HG03565 (cell line): ENCODE measurements at regions not wholly inside any gene's neighbourhood (a gene's known extent, or its start where the extent isn't known, plus 50 kb on each side); places are given as distances from the start of the nearest gene placed in this dataset.
"Not testable (repeated sequence)": the region's sequence is repeated elsewhere in the genome, so short reads cannot be mapped to it uniquely, and the experiment has no call there.

Experiments used
- ATAC-seq: cut with Tn5 transposase; IDR thresholded peaks from one replicate; pipeline ENCODE4 v1.9.1; 2021; ENCODE audit warnings: mild to moderate bottlenecking, moderate library complexity; ENCODE audit not compliant: unreplicated experiment

DNA sequence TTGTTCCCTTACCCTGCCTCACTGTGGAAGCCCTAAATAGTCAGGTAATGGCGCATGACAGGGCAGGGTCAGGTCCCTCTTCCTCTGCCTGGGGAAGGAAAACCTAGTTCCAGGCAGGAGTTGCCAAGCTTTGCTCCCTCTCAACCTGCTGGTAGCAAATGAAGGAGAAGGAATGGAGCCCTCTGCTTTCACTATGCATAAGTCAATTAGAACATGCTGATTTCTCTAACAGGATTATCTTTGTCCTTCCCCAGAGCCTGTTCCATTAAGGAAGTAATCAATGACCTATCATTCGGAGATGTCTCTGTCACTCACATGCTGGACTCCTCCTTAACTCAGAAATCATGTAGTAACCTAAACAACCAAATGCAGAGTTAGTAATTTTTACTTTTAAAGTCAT, 161.8 kb upstream of the NFIA start:
- no peak for ATAC-seq

- no peak for ATAC-seq
These were observed 163.5 kb upstream of the NFIA start for GRCh38 chr1:60918867-60919266.

DNA sequence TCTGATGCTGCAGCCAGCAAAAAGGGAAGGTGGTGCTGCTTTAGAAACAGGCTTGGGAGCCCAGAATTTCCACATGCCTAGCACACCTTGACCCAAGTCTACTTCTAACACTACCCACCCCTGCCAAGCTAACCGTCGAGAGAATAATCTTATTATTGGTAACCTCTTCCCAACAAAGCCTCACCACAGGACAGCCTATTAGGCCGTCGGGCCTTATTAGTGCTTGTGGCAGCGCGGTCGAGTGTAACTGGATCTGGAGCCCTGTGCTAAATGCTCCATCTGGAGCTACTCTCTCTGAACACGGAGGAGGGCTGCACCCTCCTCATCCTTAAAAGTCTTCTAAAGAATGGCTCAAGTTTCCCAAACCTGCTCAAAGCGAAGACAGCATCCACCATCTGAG, 165.5 kb upstream of the NFIA start:
- ATAC-seq = no peak

DNA sequence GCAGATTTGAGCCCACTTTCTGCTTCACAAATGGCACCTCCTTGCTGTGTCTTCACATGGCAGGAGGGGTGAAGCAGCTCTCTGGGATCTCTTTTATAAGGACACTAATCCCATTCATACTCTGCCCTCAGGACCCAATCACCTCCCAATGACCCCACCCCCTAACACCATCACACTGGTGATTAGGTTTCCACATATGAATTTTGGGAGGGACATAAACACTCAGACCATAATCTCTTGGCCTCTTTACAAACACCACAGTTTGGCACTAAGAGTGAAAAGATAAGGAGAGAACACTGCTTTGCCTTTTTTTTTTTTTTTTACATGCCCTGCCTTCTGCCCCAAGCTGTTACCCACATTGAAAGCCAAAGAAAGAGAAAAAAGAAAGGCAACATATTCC, 166.2 kb upstream of the NFIA start:
- no peak for ATAC-seq

DNA sequence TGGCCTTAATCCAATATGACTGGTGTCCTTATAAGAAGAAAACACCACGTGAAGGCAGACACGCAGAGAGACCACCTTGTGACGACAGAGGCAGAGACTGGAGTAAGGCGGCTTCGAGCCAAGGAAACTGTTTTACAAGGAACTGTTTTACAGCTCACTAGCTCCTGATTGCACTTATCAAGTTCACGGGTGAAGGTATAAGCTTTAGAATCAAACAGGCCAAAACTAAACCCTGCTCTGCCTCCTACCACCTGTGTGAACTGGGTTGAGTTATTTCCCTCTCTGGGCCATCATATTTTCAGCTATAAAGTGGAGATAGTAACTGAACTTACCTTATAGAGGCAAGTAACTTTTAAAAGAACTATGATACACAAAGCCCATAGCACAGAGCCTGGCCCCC, 166.9 kb upstream of the NFIA start:
- ATAC-seq = no peak

DNA sequence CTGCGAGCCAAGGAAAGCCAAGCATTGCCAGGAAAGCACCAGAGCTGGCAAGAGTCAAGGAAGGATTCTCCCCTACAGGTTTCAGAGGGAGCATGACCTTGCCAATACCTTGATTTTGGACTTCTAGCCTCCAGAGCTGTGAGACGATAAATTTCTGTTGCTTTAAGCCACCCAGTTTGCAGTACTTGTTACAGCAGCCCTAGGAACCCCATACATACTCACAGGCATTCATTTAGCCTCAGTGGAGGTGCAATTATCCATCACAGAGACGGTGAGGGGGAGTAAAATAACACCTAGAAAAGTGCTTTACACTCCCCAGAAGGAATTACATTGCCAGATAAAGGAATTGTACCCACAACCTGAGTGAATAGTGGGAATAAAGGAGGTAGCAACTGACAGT, 167.4 kb upstream of the NFIA start:
- ATAC-seq = no peak

DNA sequence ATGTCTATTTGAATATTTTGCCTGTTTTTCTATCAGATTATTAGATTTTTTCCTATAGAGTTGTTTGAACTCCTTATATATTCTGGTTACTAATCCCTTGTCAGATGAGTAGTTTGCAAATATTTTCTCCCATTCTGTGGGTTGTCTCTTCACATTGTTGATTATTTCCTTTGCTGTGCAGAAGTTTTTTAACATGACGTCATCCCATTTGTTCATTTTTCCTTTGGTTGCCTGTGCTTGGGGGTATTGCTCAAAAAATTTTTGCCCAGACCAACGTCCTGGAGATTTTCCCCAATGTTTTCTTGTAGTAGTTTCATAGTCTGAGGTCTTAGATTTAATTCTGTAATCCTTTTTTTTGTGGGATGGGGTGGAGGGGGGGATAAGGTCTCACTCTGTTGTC, 168.7 kb upstream of the NFIA start:
- not testable (repeated sequence) for ATAC-seq

GRCh38 chr1:60913039-60913438, 169.3 kb upstream of the NFIA start:
- ATAC-seq = no peak

DNA sequence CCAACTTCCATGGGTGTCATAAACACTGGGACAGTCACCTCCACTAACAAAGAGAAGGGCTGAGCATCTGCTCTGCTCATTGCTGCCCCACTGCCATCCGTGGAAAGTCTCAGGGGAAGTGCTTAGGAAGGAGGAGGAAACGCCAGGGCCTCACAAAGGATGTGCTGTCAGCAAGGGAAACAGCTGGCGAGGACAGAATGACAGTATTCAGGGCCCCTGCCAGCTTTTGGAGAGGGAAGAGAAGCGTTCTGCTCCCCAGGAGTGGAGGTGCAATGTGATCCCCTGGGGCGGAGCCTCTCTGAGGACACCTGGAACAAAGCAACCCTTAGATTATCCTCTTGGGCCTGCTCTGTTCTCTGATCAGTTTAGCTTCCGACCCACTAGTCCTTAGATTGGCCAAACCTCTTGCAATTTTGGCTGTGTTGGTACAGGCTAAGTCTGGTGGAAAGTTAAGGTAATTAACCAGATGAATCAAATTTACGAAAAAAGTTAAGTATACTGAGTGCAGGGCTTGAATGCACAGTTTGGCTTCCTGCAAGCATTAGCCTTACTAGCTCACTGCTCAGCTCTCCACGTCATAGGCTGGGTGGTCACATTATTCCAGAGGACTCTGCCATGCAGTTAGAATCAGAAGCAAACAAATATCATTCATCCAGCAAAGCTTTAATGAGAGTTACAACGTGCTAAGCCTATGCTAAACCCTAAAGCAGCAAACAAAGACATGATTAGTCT, 170.2 kb upstream of the NFIA start:
- no peak for ATAC-seq

DNA sequence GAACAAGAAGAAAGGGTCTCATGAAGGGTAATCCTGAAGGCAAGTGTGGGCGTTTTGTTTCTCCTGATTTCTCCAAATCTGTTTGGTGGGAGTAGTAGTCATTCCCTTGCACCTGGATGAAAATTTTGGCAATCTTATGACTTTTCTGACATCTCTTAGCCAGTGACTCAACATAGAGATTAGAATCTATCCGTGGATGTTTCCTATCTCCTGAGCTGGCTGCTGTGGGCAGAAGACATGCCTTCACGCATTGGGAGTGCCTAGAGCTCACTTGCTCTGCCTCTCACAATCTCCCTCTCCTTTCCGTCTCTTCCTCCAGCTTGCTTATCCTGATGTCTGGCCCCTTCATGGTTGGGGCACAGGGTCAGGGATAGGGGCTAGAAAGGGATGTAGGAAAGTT, 174.2 kb upstream of the NFIA start:
- no peak for ATAC-seq

DNA sequence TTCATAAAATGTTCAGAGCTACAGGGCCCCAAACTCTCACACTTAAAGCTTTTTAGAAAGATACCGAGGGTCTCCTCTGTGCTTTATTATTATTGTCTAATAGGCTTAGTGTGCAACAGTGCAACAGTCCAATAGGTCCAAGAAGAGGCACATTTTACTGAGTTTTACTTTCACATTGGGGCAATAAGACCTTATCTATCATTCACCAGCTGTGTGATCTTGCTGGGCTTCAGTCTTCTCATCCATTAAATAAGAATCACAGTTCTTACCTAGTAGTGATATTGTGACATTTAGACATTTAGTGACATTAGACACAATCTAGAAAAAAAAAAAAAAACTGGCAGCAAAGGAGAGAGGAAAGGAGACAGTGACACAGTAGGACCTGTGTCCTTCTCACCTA, 175.8 kb upstream of the NFIA start:
- ATAC-seq = no peak

GRCh38 chr1:60906039-60906438, 176.3 kb upstream of the NFIA start:
- ATAC-seq = no peak

DNA sequence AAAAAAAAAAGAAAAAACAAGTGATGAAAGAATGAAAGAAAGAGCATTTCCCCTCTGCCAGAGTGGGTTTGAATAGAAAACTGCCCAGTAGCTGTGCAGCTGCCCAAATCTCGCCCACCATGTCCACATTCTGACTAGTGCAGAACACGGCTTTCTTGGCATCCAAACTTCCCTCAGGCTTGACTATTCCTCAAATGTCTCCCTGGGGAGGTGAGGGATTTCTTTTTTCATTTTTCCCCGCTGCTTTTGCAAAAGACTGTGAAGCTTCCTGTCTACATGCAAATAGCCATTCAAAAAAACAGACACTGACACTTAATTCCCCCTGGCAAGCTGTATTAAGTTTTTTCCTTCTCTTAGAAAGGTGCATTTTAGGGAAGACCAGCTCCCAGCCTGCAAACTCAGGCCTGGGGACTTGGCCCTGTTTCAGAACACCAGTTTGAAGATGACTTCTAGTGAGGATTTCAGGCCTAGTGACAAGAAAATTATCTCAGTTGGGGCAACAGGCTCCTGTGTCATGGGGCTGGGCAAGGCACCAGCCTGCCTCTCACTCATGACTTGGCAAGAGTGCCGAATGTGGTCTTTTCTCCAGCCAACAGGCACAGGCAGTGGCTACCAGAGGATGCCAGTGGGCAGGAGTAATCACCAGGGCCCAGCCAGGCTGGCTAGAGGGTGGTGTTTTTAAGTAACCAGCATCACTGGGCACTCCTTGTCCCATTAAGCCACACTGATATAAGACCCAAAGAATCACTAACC, 178.1 kb upstream of the NFIA start:
- no peak for ATAC-seq

DNA sequence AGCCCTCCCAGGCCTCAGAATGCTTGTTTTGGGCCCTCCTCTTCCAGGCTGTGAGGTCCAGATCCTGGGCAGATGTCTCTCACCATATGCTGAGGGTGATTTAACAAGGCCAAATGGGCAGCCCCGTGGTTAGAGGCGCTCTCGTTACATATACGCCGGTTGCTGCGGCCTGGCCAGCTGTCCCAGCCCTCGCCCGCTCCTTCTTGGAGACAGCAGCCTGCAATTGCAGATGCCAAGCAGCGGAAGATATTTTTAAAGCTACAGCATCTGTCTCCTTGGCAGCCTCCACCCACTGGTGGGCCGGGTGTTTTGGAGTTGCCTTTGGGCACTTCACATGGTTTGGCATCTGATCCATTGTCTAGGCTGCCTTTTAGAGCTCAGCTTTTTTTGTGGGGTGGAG, 178.8 kb upstream of the NFIA start:
- no peak for ATAC-seq

DNA sequence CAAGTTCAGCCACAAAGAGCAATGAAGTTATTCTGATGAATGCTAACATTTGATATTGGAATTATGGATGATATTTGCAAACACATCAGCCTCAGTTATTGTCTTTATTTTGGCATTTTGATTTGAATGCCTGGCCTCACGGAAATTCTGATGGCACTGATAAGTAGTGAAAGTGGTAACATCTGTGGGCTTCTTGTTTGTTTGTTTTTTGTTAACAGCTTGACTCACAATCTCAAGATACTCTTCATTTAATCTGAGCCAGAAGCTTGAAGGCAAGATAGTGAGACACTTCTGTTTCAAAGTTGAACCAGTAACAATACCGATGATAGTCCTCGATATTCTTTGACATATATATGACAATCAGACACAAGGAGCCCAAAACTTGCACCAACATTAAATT, 182.9 kb upstream of the NFIA start:
- no peak for ATAC-seq

- ATAC-seq = peak; percentile 98
These were observed 183.4 kb upstream of the NFIA start for GRCh38 chr1:60898987-60899386.

GRCh38 chr1:60898413-60898812, 183.9 kb upstream of the NFIA start:
- ATAC-seq = no peak

- no peak for ATAC-seq
These were observed 185.5 kb upstream of the NFIA start for GRCh38 chr1:60896701-60897363.

DNA sequence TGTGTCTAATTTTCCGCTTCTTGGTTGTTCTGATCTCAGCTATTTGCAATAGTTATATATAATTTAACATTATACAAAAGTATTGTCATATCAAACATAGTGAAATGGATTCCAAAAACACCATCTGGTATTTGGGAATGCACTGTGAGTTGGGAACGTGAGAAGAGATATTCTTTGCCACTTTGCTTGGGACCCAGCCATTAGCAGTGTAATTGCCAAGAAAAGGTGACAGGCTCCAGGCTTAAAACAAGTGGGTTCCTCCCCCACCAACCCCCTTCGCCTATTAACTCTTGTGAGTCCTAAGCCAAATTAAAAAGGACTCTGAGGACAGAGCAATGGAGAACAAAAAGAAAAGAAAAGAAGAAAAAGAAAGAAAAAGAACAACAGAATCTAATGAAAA, 186.7 kb upstream of the NFIA start:
- ATAC-seq = no peak

DNA sequence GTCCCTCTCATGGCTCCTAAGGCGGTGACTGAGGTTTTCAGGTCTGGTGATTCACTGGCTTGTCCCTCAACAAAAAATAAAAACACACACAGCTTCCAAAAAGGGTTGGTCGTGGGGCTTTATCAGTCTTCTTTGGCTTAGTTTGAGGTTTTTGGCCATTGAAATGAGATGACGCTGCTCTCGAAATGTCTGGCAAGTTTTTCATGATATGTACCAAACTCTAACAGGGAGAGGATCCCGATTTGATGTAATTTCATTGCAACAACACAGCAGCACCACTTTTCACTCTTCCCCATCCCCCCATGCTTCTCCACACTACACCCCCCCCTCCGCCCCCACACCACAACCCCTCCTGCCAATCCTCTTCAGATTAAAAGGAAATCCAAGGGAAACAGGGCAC, 187.1 kb upstream of the NFIA start:
- no peak for ATAC-seq

- ATAC-seq = no peak
These were observed 187.6 kb upstream of the NFIA start for GRCh38 chr1:60894741-60895140.

DNA sequence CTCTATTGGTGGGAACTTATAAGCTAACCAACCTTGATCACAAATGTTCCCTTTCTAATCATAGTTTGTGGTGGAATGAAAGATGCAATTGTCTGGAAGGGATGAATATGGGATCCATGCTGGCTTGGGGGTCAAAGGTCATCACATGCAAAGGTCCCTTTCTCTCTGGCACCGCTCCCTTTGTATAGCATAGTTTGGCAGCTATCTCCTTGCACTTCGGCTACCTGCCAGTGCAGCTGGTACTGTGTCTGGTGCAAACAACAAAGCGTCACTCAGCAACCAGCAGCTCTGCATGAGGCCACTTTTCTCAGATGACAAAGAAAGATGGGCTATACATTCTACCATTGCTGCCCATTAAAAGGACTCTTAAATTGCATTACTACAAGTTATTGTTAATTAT, 188.2 kb upstream of the NFIA start:
- no peak for ATAC-seq
